ENCODE measurements at regions not wholly inside any gene's neighbourhood (a gene's known extent, or its start where the extent isn't known, plus 50 kb on each side); places are given as distances from the start of the nearest gene placed in this dataset.

- TF ChIP-seq, protein P1, sequence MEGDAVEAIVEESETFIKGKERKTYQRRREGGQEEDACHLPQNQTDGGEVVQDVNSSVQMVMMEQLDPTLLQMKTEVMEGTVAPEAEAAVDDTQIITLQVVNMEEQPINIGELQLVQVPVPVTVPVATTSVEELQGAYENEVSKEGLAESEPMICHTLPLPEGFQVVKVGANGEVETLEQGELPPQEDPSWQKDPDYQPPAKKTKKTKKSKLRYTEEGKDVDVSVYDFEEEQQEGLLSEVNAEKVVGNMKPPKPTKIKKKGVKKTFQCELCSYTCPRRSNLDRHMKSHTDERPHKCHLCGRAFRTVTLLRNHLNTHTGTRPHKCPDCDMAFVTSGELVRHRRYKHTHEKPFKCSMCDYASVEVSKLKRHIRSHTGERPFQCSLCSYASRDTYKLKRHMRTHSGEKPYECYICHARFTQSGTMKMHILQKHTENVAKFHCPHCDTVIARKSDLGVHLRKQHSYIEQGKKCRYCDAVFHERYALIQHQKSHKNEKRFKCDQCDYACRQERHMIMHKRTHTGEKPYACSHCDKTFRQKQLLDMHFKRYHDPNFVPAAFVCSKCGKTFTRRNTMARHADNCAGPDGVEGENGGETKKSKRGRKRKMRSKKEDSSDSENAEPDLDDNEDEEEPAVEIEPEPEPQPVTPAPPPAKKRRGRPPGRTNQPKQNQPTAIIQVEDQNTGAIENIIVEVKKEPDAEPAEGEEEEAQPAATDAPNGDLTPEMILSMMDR (IDR thresholded peaks at IDR 0.05 in 8 of 11, conservative IDR thresholded peaks at IDR 0.05 in 3 of 11) = no peak
- no peak for TF ChIP-seq POLR2AphosphoS5 (IDR thresholded peaks at IDR 0.05)
Observed at GRCh38 chr1:221816899-221817298, 75.0 kb upstream of the DUSP10 start.
